Adrenal gland (tissue), 5 donors: ENCODE measurements at regions not wholly inside any gene's neighbourhood (a gene's known extent, or its start where the extent isn't known, plus 50 kb on each side); places are given as distances from the start of the nearest gene placed in this dataset.

ENCODE experiments used
- CTCF ChIP-seq, 6 experiments: fragments of 450-650 bp in 4 of 6; fragments of 200-600 bp in 2 of 6; sonication (generic) in 1 of 6; IDR thresholded peaks; 1 replicate in 5 of 6; 2 replicates in 1 of 6; pipeline versions ENCODE4 v1.5.1 to v1.8.0; 2016 to 2021; ENCODE audit warnings: antibody characterized with exemption in 6 of 6, mild to moderate bottlenecking in 2 of 6, moderate library complexity in 1 of 6
- POLR2A ChIP-seq, 2 donors: fragments of 450-650 bp; IDR thresholded peaks; one replicate each; pipeline ENCODE4 v1.6.1; 2017; ENCODE audit warnings: antibody characterized with exemption in 2 of 2, mild to moderate bottlenecking in 2 of 2, moderate library complexity in 1 of 2
- donor health status: DM: no; HTN: no; CAD: no.

DNA sequence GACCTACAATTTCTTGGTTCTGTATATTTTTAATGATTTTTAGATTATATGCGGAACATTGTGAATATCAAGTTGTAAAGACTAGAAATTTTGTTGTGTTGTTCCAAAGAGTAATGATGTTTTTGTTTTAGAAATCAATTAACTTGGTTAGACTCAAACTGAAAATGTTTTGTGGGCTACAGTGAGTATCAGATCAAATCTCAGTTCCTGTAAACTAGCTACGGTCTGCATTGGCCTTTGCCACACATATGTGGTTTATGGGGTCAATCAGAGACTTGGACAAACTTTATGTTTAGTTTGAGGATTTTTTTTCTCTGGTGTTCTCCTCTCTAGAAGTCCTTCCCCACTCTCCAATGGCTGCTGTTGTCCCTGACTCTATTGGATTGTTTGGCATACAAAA, 308.0 kb upstream of the THRB start:
- TF ChIP-seq CTCF (IDR thresholded peaks at IDR 0.05) (no peak), POLR2A (IDR thresholded peaks at IDR 0.05) (no peak)
